ENCODE measurements at regions not wholly inside any gene's neighbourhood (a gene's known extent, or its start where the extent isn't known, plus 50 kb on each side); places are given as distances from the start of the nearest gene placed in this dataset.

GRCh38 chr7:80374321-80374720 lies 137.5 kb downstream of the GNAT3 start:
- TF ChIP-seq CTCF (IDR thresholded peaks at IDR 0.05): no peak
- TF ChIP-seq POLR2A (IDR thresholded peaks at IDR 0.05): no peak
